ENCODE measurements at regions not wholly inside any gene's neighbourhood (a gene's known extent, or its start where the extent isn't known, plus 50 kb on each side); places are given as distances from the start of the nearest gene placed in this dataset.

- intact Hi-C loops (cut with DNase I): no loop called here
- no peak for DNase-seq
- Histone ChIP-seq H3K4me1 (no peaks in the 10 kb centered on the region), H3K9ac (ENCODE audit: low read depth in 2 of 2, low read length in 2 of 2) (no peak overlapping the region), H3K36me3 (no peaks in the 10 kb centered on the region), H3K9me3 (no peaks in the 10 kb centered on the region), H3K27ac (no peak overlapping the region), H3K27me3 (no peaks in the 10 kb centered on the region), H3K4me3 (no peak overlapping the region)
- TF ChIP-seq CTCF (IDR thresholded peaks at IDR 0.05): no peak
Observed at GRCh38 chr5:87114631-87115030, 153.1 kb upstream of the RASA1 start.

GRCh38 chr5:87115839-87116364 lies 151.8 kb upstream of the RASA1 start:
- Histone ChIP-seq H3K4me3 (no peak overlapping the region), H3K9me3 (no peaks in the 10 kb centered on the region), H3K27me3 (no peaks in the 10 kb centered on the region), H3K27ac (no peak overlapping the region), H3K4me1 (no peaks in the 10 kb centered on the region), H3K9ac (ENCODE audit: low read depth in 2 of 2, low read length in 2 of 2) (no peak overlapping the region), H3K36me3 (no peaks in the 10 kb centered on the region)
- no peak for DNase-seq
- no peak for TF ChIP-seq CTCF (IDR thresholded peaks at IDR 0.05)
- intact Hi-C loops (cut with DNase I): no loop called here

- no peak overlapping the region for H3K27ac ChIP-seq
- intact Hi-C loops (cut with DNase I): no loop called here
- DNase-seq: no peak
- no peak overlapping the region for H3K4me3 ChIP-seq
- no peak overlapping the region for H3K9ac ChIP-seq (ENCODE audit: low read depth in 2 of 2, low read length in 2 of 2)
- no peaks in the 10 kb centered on the region for H3K36me3 ChIP-seq
- no peaks in the 10 kb centered on the region for H3K9me3 ChIP-seq
- H3K4me1 ChIP-seq: no peaks in the 10 kb centered on the region
- no peaks in the 10 kb centered on the region for H3K27me3 ChIP-seq
- no peak for TF ChIP-seq CTCF (IDR thresholded peaks at IDR 0.05)
Observed at GRCh38 chr5:87116825-87117512, 150.7 kb upstream of the RASA1 start.

- no peaks in the 10 kb centered on the region for H3K9me3 ChIP-seq
- intact Hi-C loops (cut with DNase I): no loop called here
- H3K36me3 ChIP-seq: no peaks in the 10 kb centered on the region
- H3K4me3 ChIP-seq: no peak overlapping the region
- no peak overlapping the region for H3K9ac ChIP-seq (ENCODE audit: low read depth in 2 of 2, low read length in 2 of 2)
- no peaks in the 10 kb centered on the region for H3K4me1 ChIP-seq
- no peak for TF ChIP-seq CTCF (IDR thresholded peaks at IDR 0.05)
- no peaks in the 10 kb centered on the region for H3K27me3 ChIP-seq
- no peak overlapping the region for H3K27ac ChIP-seq
- DNase-seq: no peak
Observed at GRCh38 chr5:87119588-87119987, 148.1 kb upstream of the RASA1 start.

GRCh38 chr5:87120518-87121303 lies 147.0 kb upstream of the RASA1 start:
- no peak overlapping the region for H3K4me3 ChIP-seq
- no peaks in the 10 kb centered on the region for H3K4me1 ChIP-seq
- no peak for TF ChIP-seq CTCF (IDR thresholded peaks at IDR 0.05)
- H3K36me3 ChIP-seq: no peaks in the 10 kb centered on the region
- H3K9me3 ChIP-seq: no peaks in the 10 kb centered on the region
- H3K9ac ChIP-seq (ENCODE audit: low read depth in 2 of 2, low read length in 2 of 2): no peak overlapping the region
- no peak for DNase-seq
- intact Hi-C loops (cut with DNase I): no loop called here
- no peaks in the 10 kb centered on the region for H3K27me3 ChIP-seq
- H3K27ac ChIP-seq: peak overlapping the region; percentile 34
